Fibroblast of mammary gland (primary cell): ENCODE measurements at regions not wholly inside any gene's neighbourhood (a gene's known extent, or its start where the extent isn't known, plus 50 kb on each side); places are given as distances from the start of the nearest gene placed in this dataset.

Experiments
- DNase-seq: peaks from one replicate; pipeline ENCODE4 v3.0.0-alpha.2; 2010; ENCODE audit warnings: low read depth
- H3K4me3 ChIP-seq: 2 replicates; pipeline ENCODE4 v1.5.1; 2011; ENCODE audit warnings: low read depth, mild to moderate bottlenecking, low read length, moderate library complexity; ENCODE audit not compliant: control insufficient read depth
- CTCF ChIP-seq: conservative IDR thresholded peaks from 2 replicates; pipeline ENCODE4 v1.5.1; 2011; ENCODE audit warnings: low read depth, low read length, inconsistent platforms; ENCODE audit not compliant: control insufficient read depth, insufficient read depth

GRCh38 chr2:125581557-125581956, 1074.4 kb upstream of the GYPC start:
- H3K4me3 ChIP-seq, result no peak overlapping the region
- no peak for TF ChIP-seq CTCF
- DNase-seq, result no peak

GRCh38 chr2:125582516-125582915, 1073.4 kb upstream of the GYPC start:
- TF ChIP-seq CTCF, result no peak
- no peak overlapping the region for H3K4me3 ChIP-seq

GRCh38 chr2:125584732-125585131, 1071.2 kb upstream of the GYPC start:
- DNase-seq, result no peak
- TF ChIP-seq CTCF, result no peak

More at GRCh38 chr2:125582516-125582915, 1073.4 kb upstream of the GYPC start:
- no peak for DNase-seq

GRCh38 chr2:125588780-125589179, 1067.2 kb upstream of the GYPC start:
- TF ChIP-seq CTCF, result no peak
- no peak for DNase-seq

More at GRCh38 chr2:125584732-125585131, 1071.2 kb upstream of the GYPC start:
- H3K4me3 ChIP-seq, result no peak overlapping the region

GRCh38 chr2:125591954-125592353, 1064.0 kb upstream of the GYPC start:
- no peak for DNase-seq
- TF ChIP-seq CTCF, result no peak
- H3K4me3 ChIP-seq, result no peak overlapping the region

More at GRCh38 chr2:125588780-125589179, 1067.2 kb upstream of the GYPC start:
- H3K4me3 ChIP-seq, result no peak overlapping the region

- TF ChIP-seq CTCF, result no peak
- H3K4me3 ChIP-seq, result no peak overlapping the region
These were observed 1062.9 kb upstream of the GYPC start for GRCh38 chr2:125593036-125593435.

GRCh38 chr2:125596612-125597011, 1059.3 kb upstream of the GYPC start:
- H3K4me3 ChIP-seq, result no peak overlapping the region
- no peak for DNase-seq
- TF ChIP-seq CTCF, result no peak

More at GRCh38 chr2:125593036-125593435, 1062.9 kb upstream of the GYPC start:
- no peak for DNase-seq
